ENCODE measurements at regions not wholly inside any gene's neighbourhood (a gene's known extent, or its start where the extent isn't known, plus 50 kb on each side); places are given as distances from the start of the nearest gene placed in this dataset.

- SMC1A ChIA-PET (ENCODE audit: uncharacterized antibody, unreplicated experiment) = interaction anchor here (0.6 to 1.2 kb wide), 3 partner anchors 24 to 659 kb away, joined by 3 read pairs; no protein-coding TSS in a partner anchor
- no peak overlapping the region for H3K4me3 ChIP-seq
- no peak overlapping the region; the same call in 1 of the 2 replicates for H2AFZ ChIP-seq (ENCODE audit: control insufficient read depth, low read depth, low read length)
- no peak overlapping the region for H3K9ac ChIP-seq (ENCODE audit: control insufficient read depth, insufficient read depth, low read length)
- H3K4me1 ChIP-seq (ENCODE audit: control insufficient read depth, insufficient read depth, low read length) = no peaks in the 10 kb centered on the region
- ATAC-seq (no peak), FAIRE-seq (no peak), DNase-seq (ENCODE audit: low read depth, low spot score) (no peak)
- RAD21 ChIA-PET (ENCODE audit: unreplicated experiment) = no interaction called here
- H4K20me1 ChIP-seq (ENCODE audit: control insufficient read depth, insufficient read depth) = no peaks in the 10 kb centered on the region
- no peaks in the 10 kb centered on the region for H3K36me3 ChIP-seq (ENCODE audit: control insufficient read depth in 2 of 2, insufficient read depth in 2 of 2, low read length in 1 of 2)
- 7% methylated on average over 2 of the region's 2 CpGs for WGBS (ENCODE audit: insufficient coverage, insufficient replicate concordance, low lambda C conversion rate, missing lambda C conversion rate)
- in situ Hi-C loops (cut with MboI) (no loop called here), intact Hi-C loops (cut with micrococcal nuclease; ENCODE audit: unreplicated experiment) (no loop called here)
- H3K27me3 ChIP-seq (replicated peaks in 1 of 2; ENCODE audit: control insufficient read depth in 2 of 2, insufficient read depth in 2 of 2, low read length in 1 of 2) = no peaks in the 10 kb centered on the region
- CTCF ChIA-PET = no interaction called here
- no peaks in the 10 kb centered on the region for H3K9me3 ChIP-seq (replicated peaks; ENCODE audit: control insufficient read depth, insufficient read depth, low read length)
- H3K27ac ChIP-seq (ENCODE audit: control insufficient read depth, insufficient read depth) = no peak overlapping the region
- BruUV-seq (replicated peaks) = no TSS peak
- no peak overlapping the region for H3K4me2 ChIP-seq (ENCODE audit: control insufficient read depth, insufficient read depth)
- POLR2A ChIA-PET = no interaction called here
- no peaks in the 10 kb centered on the region for H3K79me2 ChIP-seq (ENCODE audit: control insufficient read depth, insufficient read depth, low read length)
- no peak for TF ChIP-seq KLF5 (IDR thresholded peaks at IDR 0.05; ENCODE audit: partially characterized antibody)
Observed at GRCh38 chr5:93141969-93142368, 439.1 kb downstream of the NR2F1-AS1 start.

- Histone ChIP-seq H3K27me3 (replicated peaks in 1 of 2; ENCODE audit: control insufficient read depth in 2 of 2, insufficient read depth in 2 of 2, low read length in 1 of 2) (no peaks in the 10 kb centered on the region), H4K20me1 (ENCODE audit: control insufficient read depth, insufficient read depth) (no peaks in the 10 kb centered on the region), H2AFZ (ENCODE audit: control insufficient read depth, low read depth, low read length) (no peak overlapping the region), H3K79me2 (ENCODE audit: control insufficient read depth, insufficient read depth, low read length) (no peaks in the 10 kb centered on the region), H3K27ac (ENCODE audit: control insufficient read depth, insufficient read depth) (no peak overlapping the region), H3K9me3 (replicated peaks; ENCODE audit: control insufficient read depth, insufficient read depth, low read length) (no peaks in the 10 kb centered on the region), H3K9ac (ENCODE audit: control insufficient read depth, insufficient read depth, low read length) (no peak overlapping the region), H3K4me2 (ENCODE audit: control insufficient read depth, insufficient read depth) (no peak overlapping the region), H3K4me1 (ENCODE audit: control insufficient read depth, insufficient read depth, low read length) (no peaks in the 10 kb centered on the region), H3K36me3 (ENCODE audit: control insufficient read depth in 2 of 2, insufficient read depth in 2 of 2, low read length in 1 of 2) (no peaks in the 10 kb centered on the region), H3K4me3 (no peak overlapping the region)
- SMC1A ChIA-PET (ENCODE audit: uncharacterized antibody, unreplicated experiment) = interaction anchor here (1.0 to 1.2 kb wide), 2 partner anchors 21 to 59 kb away, joined by 3 to 4 read pairs; no protein-coding TSS in a partner anchor
- in situ Hi-C loops (cut with MboI) (no loop called here), intact Hi-C loops (cut with micrococcal nuclease; ENCODE audit: unreplicated experiment) (no loop called here)
- DNase-seq (ENCODE audit: low read depth, low spot score) (no peak), ATAC-seq (no peak), FAIRE-seq (no peak)
- RAD21 ChIA-PET (ENCODE audit: unreplicated experiment) = no interaction called here
- POLR2A ChIA-PET = no interaction called here
- BruUV-seq (replicated peaks) = no TSS peak
- CTCF ChIA-PET = interaction anchor here (0.6 kb wide), 1 partner anchor 549 kb away, joined by 3 read pairs; no protein-coding TSS in a partner anchor
- TF ChIP-seq ZNF622 (IDR thresholded peaks at IDR 0.05) (no peak), CHD2 (IDR thresholded peaks at IDR 0.05; ENCODE audit: borderline replicate concordance, low read depth, low read length) (no peak), PML (IDR thresholded peaks at IDR 0.05; ENCODE audit: low read length) (no peak), NKRF (conservative IDR thresholded peaks at IDR 0.05) (no peak), MEF2B (IDR thresholded peaks at IDR 0.05; ENCODE audit: partially characterized antibody, poor library complexity, severe bottlenecking) (no peak), IKZF1 (conservative IDR thresholded peaks at IDR 0.05) (no peak), SPI1 (IDR thresholded peaks at IDR 0.05; ENCODE audit: borderline replicate concordance, insufficient read depth, low read depth, low read length) (no peak), ATF3 (IDR thresholded peaks at IDR 0.05; ENCODE audit: borderline replicate concordance, extremely low read depth, low read depth, low read length) (no peak)
- WGBS (ENCODE audit: insufficient coverage, insufficient replicate concordance, low lambda C conversion rate, missing lambda C conversion rate) = 35% methylated on average over 5 of the region's 5 CpGs
Observed at GRCh38 chr5:93130624-93131490, 450.2 kb downstream of the NR2F1-AS1 start.

All from GM12878 (cell line).